HG03460 (cell line): ENCODE measurements at regions not wholly inside any gene's neighbourhood (a gene's known extent, or its start where the extent isn't known, plus 50 kb on each side); places are given as distances from the start of the nearest gene placed in this dataset.
A peak's percentile ranks its signal among the peaks of the same experiment; 100 is the strongest.

Experiments used
- ATAC-seq: cut with Tn5 transposase; IDR thresholded peaks from one replicate; pipeline ENCODE4 v1.9.1; 2021; ENCODE audit not compliant: unreplicated experiment

- no peak for ATAC-seq
These were observed 411.7 kb downstream of the DMRT2 start for GRCh38 chr9:1461812-1462211.

GRCh38 chr9:1462626-1463308 is 412.6 kb downstream of the DMRT2 start:
- no peak for ATAC-seq

- peak; percentile 84 for ATAC-seq
These were observed 419.8 kb downstream of the DMRT2 start for GRCh38 chr9:1469996-1470395.

- no peak for ATAC-seq
These were observed 423.9 kb downstream of the DMRT2 start for GRCh38 chr9:1473956-1474634.

GRCh38 chr9:1474671-1475070 is 424.5 kb downstream of the DMRT2 start:
- no peak for ATAC-seq

- peak; percentile 86 for ATAC-seq
These were observed 440.4 kb downstream of the DMRT2 start for GRCh38 chr9:1490341-1491232.

GRCh38 chr9:1492156-1492555 is 442.0 kb downstream of the DMRT2 start:
- ATAC-seq = no peak

- no peak for ATAC-seq
These were observed 445.3 kb downstream of the DMRT2 start for GRCh38 chr9:1495282-1496030.

- ATAC-seq = no peak
These were observed 455.3 kb downstream of the DMRT2 start for GRCh38 chr9:1505489-1505888.

- ATAC-seq = no peak
These were observed 460.6 kb downstream of the DMRT2 start for GRCh38 chr9:1510712-1511111.

- ATAC-seq = no peak
These were observed 462.9 kb downstream of the DMRT2 start for GRCh38 chr9:1513105-1513504.

- ATAC-seq = no peak
These were observed 464.1 kb downstream of the DMRT2 start for GRCh38 chr9:1514250-1514649.

- ATAC-seq = no peak
These were observed 464.7 kb downstream of the DMRT2 start for GRCh38 chr9:1514776-1515363.

- ATAC-seq = no peak
These were observed 465.4 kb downstream of the DMRT2 start for GRCh38 chr9:1515557-1515956.

- ATAC-seq = no peak
These were observed 471.4 kb downstream of the DMRT2 start for GRCh38 chr9:1521547-1521946.

- ATAC-seq = peak; percentile 56
These were observed 472.1 kb downstream of the DMRT2 start for GRCh38 chr9:1522219-1522767.

GRCh38 chr9:1528456-1528855 is 478.3 kb downstream of the DMRT2 start:
- ATAC-seq = no peak

GRCh38 chr9:1530696-1531095 is 480.5 kb downstream of the DMRT2 start:
- no peak for ATAC-seq

- no peak for ATAC-seq
These were observed 481.3 kb downstream of the DMRT2 start for GRCh38 chr9:1531424-1531823.

- ATAC-seq = no peak
These were observed 482.0 kb downstream of the DMRT2 start for GRCh38 chr9:1532171-1532570.
